H1 (cell line): ENCODE measurements at regions not wholly inside any gene's neighbourhood (a gene's known extent, or its start where the extent isn't known, plus 50 kb on each side); places are given as distances from the start of the nearest gene placed in this dataset.

Source experiments
- CTCF ChIA-PET: fragments of 300-600 bp; sonication (Branson Sonifier 250); formaldehyde crosslinking; loops from one replicate; lab custom pipeline; 2021; ENCODE audit not compliant: partially characterized antibody; lab: Charles Lee
- POLR2A ChIA-PET: fragments of 300-600 bp; sonication (Branson Sonifier 250); formaldehyde crosslinking; loops from one replicate; lab custom pipeline; 2021; ENCODE audit warnings: inconsistent platforms; ENCODE audit not compliant: partially characterized antibody; lab: Charles Lee
- DNase-seq, 2 experiments: peaks; one replicate each; pipeline versions ENCODE4 v3.0.0 to v3.0.0-alpha.2; 2010 to 2022; ENCODE audit warnings: low spot score in 2 of 2, low read depth in 1 of 2, mixed read lengths in 1 of 2
- FAIRE-seq: peaks from 2 replicates; lab custom pipeline; 2011; peaks lifted over from hg19 to GRCh38; lab: Jason Lieb, UNC
- H2AFZ ChIP-seq: 2 replicates; pipeline ENCODE4 v1.8.1; 2012; ENCODE audit warnings: low read length, inconsistent platforms
- H2AK5ac ChIP-seq: 2 replicates; pipeline ENCODE4 v1.6.1; 2013; ENCODE audit warnings: low read depth, low read length
- H2BK120ac ChIP-seq: replicated peaks from 2 replicates; pipeline ENCODE3; 2013; ENCODE audit warnings: low read depth, low read length, inconsistent platforms
- H2BK12ac ChIP-seq: 2 replicates; pipeline ENCODE4 v1.6.1; 2013; ENCODE audit warnings: low read depth, low read length
- H2BK15ac ChIP-seq: 2 replicates; pipeline ENCODE4 v1.6.1; 2013; ENCODE audit warnings: low read length
- H2BK20ac ChIP-seq: 2 replicates; pipeline ENCODE4 v1.6.1; 2013; ENCODE audit warnings: low read length
- H2BK5ac ChIP-seq: 2 replicates; pipeline ENCODE4 v1.6.1; 2013; ENCODE audit warnings: low read depth, low read length
- H3K14ac ChIP-seq: 2 replicates; pipeline ENCODE4 v1.6.1; 2013; ENCODE audit warnings: inconsistent platforms; ENCODE audit not compliant: insufficient read length
- H3K18ac ChIP-seq: 2 replicates; pipeline ENCODE4 v1.6.1; 2013; ENCODE audit warnings: low read length; ENCODE audit errors: extremely low read depth
- H3K23ac ChIP-seq: 2 replicates; pipeline ENCODE4 v1.6.1; 2013; ENCODE audit warnings: inconsistent platforms; ENCODE audit not compliant: insufficient read length
- H3K23me2 ChIP-seq: 2 replicates; pipeline ENCODE4 v1.6.1; 2013; ENCODE audit warnings: low read depth, low read length
- H3K27ac ChIP-seq: 2 replicates; pipeline ENCODE4 v1.6.1; 2011; ENCODE audit warnings: low read depth, low read length, inconsistent platforms
- H3K27me3 ChIP-seq, 4 experiments: replicated peaks in 1 of 4; 1 replicate in 1 of 4; 2 replicates in 3 of 4; pipeline versions ENCODE4 v1.6.1 to v1.8.1; 2011 to 2013; ENCODE audit warnings: low read length in 3 of 4, mild to moderate bottlenecking in 3 of 4, inconsistent platforms in 2 of 4, mixed read lengths in 2 of 4, moderate library complexity in 1 of 4; ENCODE audit not compliant: control insufficient read depth in 3 of 4, insufficient read depth in 3 of 4; ENCODE audit errors: extremely low read depth in 1 of 4
- H3K36me3 ChIP-seq, 4 experiments: 2 replicates each; pipeline versions ENCODE4 v1.6.1 to v1.8.1; 2011 to 2013; ENCODE audit warnings: mild to moderate bottlenecking in 4 of 4, low read length in 3 of 4, moderate library complexity in 2 of 4, control low read depth in 1 of 4, inconsistent platforms in 1 of 4; ENCODE audit not compliant: insufficient read depth in 4 of 4, control insufficient read depth in 2 of 4
- H3K4ac ChIP-seq: replicated peaks from 2 replicates; pipeline ENCODE3; 2013; ENCODE audit warnings: low read length, low read depth, mixed read lengths, inconsistent platforms; ENCODE audit not compliant: insufficient read length
- H3K4me1 ChIP-seq, 4 experiments: replicated peaks in 1 of 4; 1 replicate in 1 of 4; 2 replicates in 3 of 4; pipeline versions ENCODE4 v1.6.1 to v1.8.1; 2011 to 2013; ENCODE audit warnings: low read length in 3 of 4, inconsistent platforms in 2 of 4, mixed read lengths in 1 of 4; ENCODE audit not compliant: insufficient read depth in 4 of 4, control insufficient read depth in 3 of 4
- H3K4me2 ChIP-seq, 2 experiments: 2 replicates each; pipeline versions ENCODE4 v1.6.1 to v1.8.1; 2011 to 2013; ENCODE audit warnings: low read depth in 2 of 2, low read length in 2 of 2, control low read depth in 1 of 2, inconsistent platforms in 1 of 2, mild to moderate bottlenecking in 1 of 2; ENCODE audit not compliant: insufficient read depth in 1 of 2
- H3K4me3 ChIP-seq, 4 experiments: fragments of 200-600, 300-600 bp in 1 of 4; sonication (generic), shearing (Covaris generic), sonication (Bioruptor Twin) in 1 of 4; 2 replicates each; pipeline versions ENCODE4 v1.5.1 to v1.8.1; 2011 to 2016; ENCODE audit warnings: low read length in 4 of 4, low read depth in 3 of 4, control low read depth in 2 of 4, inconsistent platforms in 2 of 4, mild to moderate bottlenecking in 2 of 4, mixed read lengths in 1 of 4, moderate library complexity in 1 of 4; ENCODE audit not compliant: insufficient read depth in 2 of 4; ENCODE audit errors: extremely low read depth in 1 of 4
- H3K56ac ChIP-seq: replicated peaks from 2 replicates; pipeline ENCODE3; 2013; ENCODE audit warnings: low read depth, mild to moderate bottlenecking, mixed read lengths, low read length, inconsistent platforms; ENCODE audit not compliant: insufficient read length
- H3K79me1 ChIP-seq: 2 replicates; pipeline ENCODE4 v1.6.1; 2013; ENCODE audit warnings: low read depth, low read length, control low read depth
- H3K79me2 ChIP-seq, 2 experiments: 2 replicates each; pipeline versions ENCODE4 v1.6.1 to v1.8.1; 2012 to 2013; ENCODE audit warnings: low read length in 2 of 2, mild to moderate bottlenecking in 2 of 2, inconsistent platforms in 1 of 2; ENCODE audit not compliant: insufficient read depth in 2 of 2, control insufficient read depth in 1 of 2
- H3K9ac ChIP-seq, 4 experiments: replicated peaks in 1 of 4; 1 replicate in 1 of 4; 2 replicates in 3 of 4; pipeline versions ENCODE4 v1.6.1 to v1.8.1; 2011 to 2013; ENCODE audit warnings: low read depth in 3 of 4, low read length in 3 of 4, control low read depth in 2 of 4, mild to moderate bottlenecking in 2 of 4, moderate library complexity in 2 of 4, inconsistent platforms in 1 of 4; ENCODE audit errors: extremely low read depth in 1 of 4
- H3K9me3 ChIP-seq, 2 experiments: 2 replicates each; pipeline versions ENCODE4 v1.6.1 to v1.8.1; 2012 to 2013; ENCODE audit warnings: mild to moderate bottlenecking in 2 of 2, moderate library complexity in 2 of 2, control low read depth in 1 of 2, inconsistent platforms in 1 of 2, low read depth in 1 of 2, low read length in 1 of 2, mixed read lengths in 1 of 2; ENCODE audit not compliant: insufficient read depth in 2 of 2
- H4K20me1 ChIP-seq, 2 experiments: replicated peaks in 1 of 2; 2 replicates each; pipeline versions ENCODE3 to v1.8.1; 2011 to 2013; ENCODE audit warnings: inconsistent platforms in 2 of 2, low read length in 2 of 2, mild to moderate bottlenecking in 1 of 2; ENCODE audit not compliant: insufficient read depth in 2 of 2, control insufficient read depth in 1 of 2
- H4K5ac ChIP-seq: 2 replicates; pipeline ENCODE4 v1.6.1; 2013; ENCODE audit warnings: low read length, low read depth, mixed read lengths, inconsistent platforms; ENCODE audit not compliant: insufficient read length
- H4K8ac ChIP-seq: 2 replicates; pipeline ENCODE4 v1.8.0; 2013; ENCODE audit warnings: mild to moderate bottlenecking, moderate library complexity, low read length, inconsistent platforms; ENCODE audit not compliant: insufficient read depth; ENCODE audit errors: extremely low read depth
- H4K91ac ChIP-seq: replicated peaks from 2 replicates; pipeline ENCODE3; 2013; ENCODE audit warnings: low read length, mixed read lengths, inconsistent platforms; ENCODE audit not compliant: insufficient read length
- RAD21 ChIP-seq, 2 experiments: IDR thresholded peaks in 1 of 2; conservative IDR thresholded peaks in 1 of 2; 2 replicates each; pipeline ENCODE4 v1.6.1; 2011; ENCODE audit warnings: low read depth in 2 of 2, low read length in 2 of 2, improper control_type of control experiment in 1 of 2, inconsistent platforms in 1 of 2, mild to moderate bottlenecking in 1 of 2, moderate library complexity in 1 of 2
- whole genome bisulfite sequencing, 2 experiments: shearing (Covaris generic) in 1 of 2; methylation state at CpG; one replicate each; pipeline versions ENCODE4 v1.1.6 to v1.1.7; 2013 to 2015; ENCODE audit warnings: low lambda C conversion rate in 2 of 2, mixed read lengths in 2 of 2, inconsistent platforms in 1 of 2, low coverage in 1 of 2, missing lambda C conversion rate in 1 of 2; ENCODE audit not compliant: insufficient replicate concordance in 2 of 2, insufficient coverage in 1 of 2, insufficient read length in 1 of 2; ENCODE audit errors: extremely low coverage in 1 of 2, missing lambda C conversion rate in 1 of 2; 5-methylcytosine and 5-hydroxymethylcytosine counted together
- TF ChIP-seq, protein P1 (sequence below), 3 experiments: IDR thresholded peaks; 1 replicate in 2 of 3; 2 replicates in 1 of 3; pipeline versions ENCODE4 v1.5.1 to v1.6.1; 2011; ENCODE audit warnings: low read length in 3 of 3, mild to moderate bottlenecking in 3 of 3, inconsistent platforms in 2 of 3, low read depth in 1 of 3, moderate library complexity in 1 of 3; ENCODE audit not compliant: insufficient read depth in 1 of 3; ENCODE audit errors: control extremely low read depth in 1 of 3

DNA sequence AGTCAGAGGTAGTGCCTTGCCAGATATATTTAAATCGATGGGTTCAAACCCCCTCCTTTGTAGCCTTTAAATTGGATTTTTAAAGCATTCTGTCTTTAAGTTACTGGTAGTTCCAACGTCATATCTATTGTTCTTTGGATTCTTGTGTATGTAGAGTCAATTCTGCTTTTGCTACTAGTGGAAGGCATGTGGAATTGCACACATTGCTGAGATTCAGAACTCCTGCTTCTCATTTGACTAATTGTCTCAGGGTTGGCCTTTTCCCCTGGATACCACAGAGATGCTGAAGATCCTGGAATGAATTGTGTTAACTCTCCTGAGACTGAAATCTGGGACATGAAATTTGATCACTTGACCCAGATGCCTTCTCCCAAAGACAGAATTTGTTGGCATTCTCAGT lies 328.3 kb upstream of the RPS6KA3 start:
- H3K27me3 ChIP-seq: no peaks in the 10 kb centered on the region
- H3K4me1 ChIP-seq: no peaks in the 10 kb centered on the region; a peak in 3 of 7 replicates
- ChIA-PET POLR2A (no interaction called here), CTCF (interaction anchor here (0.7 to 2.3 kb wide), 3 partner anchors 10 to 77 kb away, joined by 3 to 8 read pairs (median 4); no protein-coding TSS in a partner anchor)
- H3K23ac ChIP-seq: no peak overlapping the region
- no peak overlapping the region for H2BK12ac ChIP-seq
- no peak overlapping the region for H4K8ac ChIP-seq
- no peak overlapping the region for H3K14ac ChIP-seq
- no peak overlapping the region for H4K91ac ChIP-seq
- H3K56ac ChIP-seq: no peak overlapping the region
- no peaks in the 10 kb centered on the region for H3K79me1 ChIP-seq
- H3K9ac ChIP-seq: no peak overlapping the region
- H2BK20ac ChIP-seq: no peak overlapping the region
- no peak overlapping the region for H3K4me3 ChIP-seq
- H3K18ac ChIP-seq: no peak overlapping the region
- H3K4ac ChIP-seq: no peak overlapping the region
- no peak for DNase-seq
- H4K20me1 ChIP-seq: no peaks in the 10 kb centered on the region
- no peak overlapping the region for H4K5ac ChIP-seq
- no peak overlapping the region for H2BK5ac ChIP-seq
- no peaks in the 10 kb centered on the region for H3K79me2 ChIP-seq
- no peak overlapping the region for H2BK15ac ChIP-seq
- H3K4me2 ChIP-seq: no peak overlapping the region
- peak; percentile 7 for FAIRE-seq
- no peaks in the 10 kb centered on the region for H3K36me3 ChIP-seq
- H3K27ac ChIP-seq: no peak overlapping the region
- H2AK5ac ChIP-seq: no peak overlapping the region
- H3K23me2 ChIP-seq: no peaks in the 10 kb centered on the region
- no peak overlapping the region for H2AFZ ChIP-seq
- no peak overlapping the region for H2BK120ac ChIP-seq
- H3K9me3 ChIP-seq: no peaks in the 10 kb centered on the region
- WGBS, 2 experiments: 66% methylated on average over 2 of the region's 2 CpGs; no CpG with 5 or more reads in 1 of the 2 experiments
- TF ChIP-seq RAD21 (IDR thresholded peaks at IDR 0.05 in 1 of 2, conservative IDR thresholded peaks at IDR 0.05 in 1 of 2; ENCODE audit: low read depth in 2 of 2, low read length in 2 of 2): peak in 1 of 2 experiments; percentile 11; a peak in 1 of 4 replicates
- TF ChIP-seq, protein P1, sequence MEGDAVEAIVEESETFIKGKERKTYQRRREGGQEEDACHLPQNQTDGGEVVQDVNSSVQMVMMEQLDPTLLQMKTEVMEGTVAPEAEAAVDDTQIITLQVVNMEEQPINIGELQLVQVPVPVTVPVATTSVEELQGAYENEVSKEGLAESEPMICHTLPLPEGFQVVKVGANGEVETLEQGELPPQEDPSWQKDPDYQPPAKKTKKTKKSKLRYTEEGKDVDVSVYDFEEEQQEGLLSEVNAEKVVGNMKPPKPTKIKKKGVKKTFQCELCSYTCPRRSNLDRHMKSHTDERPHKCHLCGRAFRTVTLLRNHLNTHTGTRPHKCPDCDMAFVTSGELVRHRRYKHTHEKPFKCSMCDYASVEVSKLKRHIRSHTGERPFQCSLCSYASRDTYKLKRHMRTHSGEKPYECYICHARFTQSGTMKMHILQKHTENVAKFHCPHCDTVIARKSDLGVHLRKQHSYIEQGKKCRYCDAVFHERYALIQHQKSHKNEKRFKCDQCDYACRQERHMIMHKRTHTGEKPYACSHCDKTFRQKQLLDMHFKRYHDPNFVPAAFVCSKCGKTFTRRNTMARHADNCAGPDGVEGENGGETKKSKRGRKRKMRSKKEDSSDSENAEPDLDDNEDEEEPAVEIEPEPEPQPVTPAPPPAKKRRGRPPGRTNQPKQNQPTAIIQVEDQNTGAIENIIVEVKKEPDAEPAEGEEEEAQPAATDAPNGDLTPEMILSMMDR (IDR thresholded peaks at IDR 0.05; ENCODE audit: control extremely low read depth in 1 of 3, insufficient read depth in 1 of 3, low read depth in 1 of 3, low read length in 3 of 3): peak in 1 of 3 experiments; percentile 45; a peak in 2 of 4 replicates
